ENCODE measurements at regions not wholly inside any gene's neighbourhood (a gene's known extent, or its start where the extent isn't known, plus 50 kb on each side); places are given as distances from the start of the nearest gene placed in this dataset.

DNA sequence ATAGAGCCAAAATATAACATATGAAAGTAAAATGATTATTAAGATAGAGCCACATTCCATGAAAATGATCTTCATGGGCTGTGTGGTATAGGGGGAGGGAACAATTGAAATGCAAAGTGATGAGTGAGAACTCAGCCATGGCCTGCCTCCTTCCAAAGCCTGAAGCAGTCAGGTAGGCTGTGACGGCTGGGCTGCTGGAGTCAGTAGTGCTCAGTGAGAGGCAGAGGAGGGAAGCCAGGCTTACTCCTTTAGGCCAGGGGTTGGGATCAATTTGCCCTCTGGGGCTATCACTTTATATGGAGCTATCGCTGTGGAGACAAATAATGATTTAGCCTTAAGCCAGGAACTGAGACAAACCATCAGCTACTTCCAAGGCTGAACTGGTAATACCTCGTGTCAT lies 654.9 kb downstream of the FGF9 start:
- TF ChIP-seq, protein P1, sequence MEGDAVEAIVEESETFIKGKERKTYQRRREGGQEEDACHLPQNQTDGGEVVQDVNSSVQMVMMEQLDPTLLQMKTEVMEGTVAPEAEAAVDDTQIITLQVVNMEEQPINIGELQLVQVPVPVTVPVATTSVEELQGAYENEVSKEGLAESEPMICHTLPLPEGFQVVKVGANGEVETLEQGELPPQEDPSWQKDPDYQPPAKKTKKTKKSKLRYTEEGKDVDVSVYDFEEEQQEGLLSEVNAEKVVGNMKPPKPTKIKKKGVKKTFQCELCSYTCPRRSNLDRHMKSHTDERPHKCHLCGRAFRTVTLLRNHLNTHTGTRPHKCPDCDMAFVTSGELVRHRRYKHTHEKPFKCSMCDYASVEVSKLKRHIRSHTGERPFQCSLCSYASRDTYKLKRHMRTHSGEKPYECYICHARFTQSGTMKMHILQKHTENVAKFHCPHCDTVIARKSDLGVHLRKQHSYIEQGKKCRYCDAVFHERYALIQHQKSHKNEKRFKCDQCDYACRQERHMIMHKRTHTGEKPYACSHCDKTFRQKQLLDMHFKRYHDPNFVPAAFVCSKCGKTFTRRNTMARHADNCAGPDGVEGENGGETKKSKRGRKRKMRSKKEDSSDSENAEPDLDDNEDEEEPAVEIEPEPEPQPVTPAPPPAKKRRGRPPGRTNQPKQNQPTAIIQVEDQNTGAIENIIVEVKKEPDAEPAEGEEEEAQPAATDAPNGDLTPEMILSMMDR (IDR thresholded peaks at IDR 0.05; ENCODE audit: low read depth, low read length), result no peak
- Histone ChIP-seq H3K4me3 (ENCODE audit: low read depth, low read length) (no peak overlapping the region), H3K27me3 (ENCODE audit: control insufficient read depth, insufficient read depth, low read length) (no peaks in the 10 kb centered on the region), H3K27ac (ENCODE audit: low read depth, low read length) (no peak overlapping the region), H3K9me3 (ENCODE audit: control insufficient read depth, insufficient read depth, low read length) (no peaks in the 10 kb centered on the region)
- CTCF ChIA-PET, result no interaction called here
- POLR2A ChIA-PET, result no interaction called here
- no peak for DNase-seq (ENCODE audit: low read depth, low spot score)

DNA sequence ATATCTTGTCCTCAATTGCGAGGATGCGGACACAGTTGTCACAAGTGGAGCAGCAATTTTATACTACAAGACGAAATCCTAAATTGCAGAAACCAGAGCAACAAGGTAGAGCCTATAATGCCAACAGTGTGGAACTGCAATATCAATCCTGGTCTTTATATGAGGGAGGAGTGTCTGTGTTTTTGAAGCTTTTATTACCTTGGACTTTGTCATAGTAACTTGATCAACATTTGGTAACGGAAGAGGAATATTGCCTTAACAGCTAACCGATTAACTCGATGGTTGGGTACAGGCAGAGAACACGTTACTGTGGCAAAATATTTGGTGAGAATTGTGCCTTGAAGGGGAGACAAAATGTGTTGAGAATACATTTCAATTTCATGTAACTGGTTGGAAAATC lies 661.5 kb downstream of the FGF9 start:
- Histone ChIP-seq H3K4me3 (ENCODE audit: low read depth, low read length) (no peak overlapping the region), H3K27ac (ENCODE audit: low read depth, low read length) (no peak overlapping the region), H3K9me3 (ENCODE audit: control insufficient read depth, insufficient read depth, low read length) (no peaks in the 10 kb centered on the region; the same call in 1 of the 2 replicates), H3K27me3 (ENCODE audit: control insufficient read depth, insufficient read depth, low read length) (no peaks in the 10 kb centered on the region)
- ChIA-PET CTCF (no interaction called here), POLR2A (no interaction called here)
- TF ChIP-seq, protein P1 (IDR thresholded peaks at IDR 0.05; ENCODE audit: low read depth, low read length), result no peak
- no peak for DNase-seq (ENCODE audit: low read depth, low spot score)

DNA sequence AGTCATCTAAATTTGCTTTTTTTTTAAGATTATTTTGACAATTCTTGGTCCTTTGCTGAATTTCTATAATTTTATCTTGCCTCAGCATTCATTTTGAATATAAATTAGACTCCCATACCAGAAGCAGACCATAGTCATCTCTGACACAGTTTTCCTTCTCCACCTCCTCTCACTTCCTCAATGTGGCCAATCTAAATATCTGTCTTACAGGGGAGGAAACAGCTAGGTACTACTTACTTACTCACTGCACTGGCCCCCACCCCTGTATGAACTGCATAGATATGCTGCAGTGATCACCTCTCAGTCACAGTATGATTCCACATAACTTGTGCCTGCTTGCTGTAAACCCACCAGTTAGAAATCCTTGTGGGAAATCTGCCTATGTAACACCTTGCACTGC lies 665.6 kb downstream of the FGF9 start:
- POLR2A ChIA-PET, result no interaction called here
- Histone ChIP-seq H3K27me3 (ENCODE audit: control insufficient read depth, insufficient read depth, low read length) (no peaks in the 10 kb centered on the region), H3K4me3 (ENCODE audit: low read depth, low read length) (no peak overlapping the region), H3K27ac (ENCODE audit: low read depth, low read length) (no peak overlapping the region), H3K9me3 (ENCODE audit: control insufficient read depth, insufficient read depth, low read length) (peaks cover 7% of the 10 kb centered on the region; the same call in 1 of the 2 replicates)
- TF ChIP-seq, protein P1 (IDR thresholded peaks at IDR 0.05; ENCODE audit: low read depth, low read length), result no peak
- CTCF ChIA-PET, result no interaction called here
- DNase-seq (ENCODE audit: low read depth, low spot score), result no peak

DNA sequence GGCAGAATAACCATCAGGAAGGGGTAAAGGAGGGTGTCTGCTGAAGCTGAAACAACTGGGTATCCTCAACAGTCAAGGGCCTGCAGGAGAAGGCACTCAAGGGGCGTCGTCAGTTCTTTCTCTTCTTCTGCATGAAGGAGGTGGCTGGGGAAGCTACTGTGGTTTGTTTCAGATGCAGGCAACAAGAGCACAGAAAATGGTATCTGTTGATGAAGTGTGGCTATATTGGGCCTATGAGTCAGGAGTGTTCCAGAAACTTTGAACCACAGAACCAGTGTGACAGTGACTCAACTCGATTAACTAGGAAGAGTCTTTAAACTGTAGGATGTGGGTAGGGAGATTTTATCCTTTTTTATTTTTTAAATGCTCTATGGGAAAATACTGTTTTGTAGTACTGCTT lies 686.3 kb downstream of the FGF9 start:
- TF ChIP-seq, protein P1 (IDR thresholded peaks at IDR 0.05; ENCODE audit: low read depth, low read length), result no peak
- H3K9me3 ChIP-seq (ENCODE audit: control insufficient read depth, insufficient read depth, low read length), result peaks cover 7% of the 10 kb centered on the region
- CTCF ChIA-PET, result no interaction called here
- no peak for DNase-seq (ENCODE audit: low read depth, low spot score)
- H3K27me3 ChIP-seq (ENCODE audit: control insufficient read depth, insufficient read depth, low read length), result no peaks in the 10 kb centered on the region
- POLR2A ChIA-PET, result no interaction called here
- no peak overlapping the region for H3K4me3 ChIP-seq (ENCODE audit: low read depth, low read length)
- H3K27ac ChIP-seq (ENCODE audit: low read depth, low read length), result no peak overlapping the region

DNA sequence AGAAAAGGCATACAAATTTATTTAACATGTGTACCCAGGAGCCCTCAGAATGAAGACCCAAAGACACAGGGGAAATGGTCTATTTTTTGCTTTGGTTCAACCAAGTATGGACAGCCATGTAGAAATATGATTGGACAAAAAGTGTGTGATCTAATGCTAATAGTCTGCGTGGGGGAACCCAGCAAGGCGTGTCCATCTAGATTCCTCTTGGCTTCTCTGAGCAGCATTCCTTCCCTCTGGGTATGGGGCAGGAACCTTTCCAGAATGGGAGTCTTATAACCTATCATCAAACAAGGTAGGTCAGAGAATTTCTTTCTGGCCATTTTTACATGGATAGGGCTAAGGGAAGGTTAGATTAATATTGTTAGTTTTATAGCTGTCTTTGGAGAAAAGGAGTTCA lies 698.2 kb downstream of the FGF9 start:
- H3K9me3 ChIP-seq (ENCODE audit: control insufficient read depth, insufficient read depth, low read length), result peaks cover 11% of the 10 kb centered on the region; the same call in 1 of the 2 replicates
- CTCF ChIA-PET, result no interaction called here

More for the DNA sequence above, 698.2 kb downstream of the FGF9 start:
- POLR2A ChIA-PET, result no interaction called here
- DNase-seq (ENCODE audit: low read depth, low spot score), result no peak
- no peak overlapping the region for H3K4me3 ChIP-seq (ENCODE audit: low read depth, low read length)
- no peak overlapping the region for H3K27ac ChIP-seq (ENCODE audit: low read depth, low read length)
- H3K27me3 ChIP-seq (ENCODE audit: control insufficient read depth, insufficient read depth, low read length), result no peaks in the 10 kb centered on the region
- TF ChIP-seq, protein P1 (IDR thresholded peaks at IDR 0.05; ENCODE audit: low read depth, low read length), result no peak

Data from AG04450 (cell line).